Activated naive CD8-positive, alpha-beta T cell treated with anti-CD3 and anti-CD28 coated beads, Interleukin-2, amount 10 ng/mL, durations not matched to agents 7 days and 5 days (primary cell): ENCODE measurements at regions not wholly inside any gene's neighbourhood (a gene's known extent, or its start where the extent isn't known, plus 50 kb on each side); places are given as distances from the start of the nearest gene placed in this dataset.
"Not testable (repeated sequence)": the region's sequence is repeated elsewhere in the genome, so short reads cannot be mapped to it uniquely, and the experiment has no call there.

Source experiments
- ATAC-seq: fragments of 150-1000 bp; cut with Tn5 transposase; one replicate; pipeline ENCODE4 v1.10.0; 2021; ENCODE audit warnings: low read depth, moderate library complexity
- POLR2A ChIA-PET: fragments of 350-600 bp; sonication (Branson Sonifier 250); formaldehyde crosslinking; loops from one replicate; lab custom pipeline; 2021; ENCODE audit warnings: antibody characterized with exemption; lab: Charles Lee
- DNase-seq: peaks from one replicate; pipeline ENCODE4 v3.0.0; 2021
- H3K27ac Mint-ChIP-seq: one replicate; pipeline ENCODE4 v1.8.0; 2022; ENCODE audit warnings: mild to moderate bottlenecking, mixed read lengths
- H3K27me3 Mint-ChIP-seq: one replicate; pipeline ENCODE4 v1.8.0; 2022; ENCODE audit warnings: mild to moderate bottlenecking, moderate library complexity, mixed read lengths
- H3K36me3 Mint-ChIP-seq: one replicate; pipeline ENCODE4 v1.8.0; 2021; ENCODE audit warnings: mild to moderate bottlenecking, mixed read lengths
- H3K4me1 Mint-ChIP-seq: one replicate; pipeline ENCODE4 v1.8.0; 2021; ENCODE audit warnings: mixed read lengths
- H3K4me3 Mint-ChIP-seq: one replicate; pipeline ENCODE4 v1.8.0; 2022; ENCODE audit warnings: mild to moderate bottlenecking, moderate library complexity, mixed read lengths
- H3K9me3 Mint-ChIP-seq: one replicate; pipeline ENCODE4 v1.8.0; 2021; ENCODE audit warnings: mixed read lengths

GRCh38 chrX:1140236-1140681 is 72.2 kb downstream of the CRLF2 start:
- POLR2A ChIA-PET: no interaction called here
- no peak for ATAC-seq

GRCh38 chrX:1139185-1139500 is 73.3 kb downstream of the CRLF2 start:
- DNase-seq: no peak
- no peaks in the 10 kb centered on the region for H3K36me3 Mint-ChIP-seq
- no peak overlapping the region for H3K27ac Mint-ChIP-seq

More at GRCh38 chrX:1140236-1140681, 72.2 kb downstream of the CRLF2 start:
- Mint-ChIP-seq H3K36me3 (no peaks in the 10 kb centered on the region), H3K27ac (no peak overlapping the region), H3K27me3 (no peaks in the 10 kb centered on the region), H3K4me3 (no peak overlapping the region), H3K4me1 (no peaks in the 10 kb centered on the region), H3K9me3 (no peaks in the 10 kb centered on the region)
- DNase-seq: no peak

DNA sequence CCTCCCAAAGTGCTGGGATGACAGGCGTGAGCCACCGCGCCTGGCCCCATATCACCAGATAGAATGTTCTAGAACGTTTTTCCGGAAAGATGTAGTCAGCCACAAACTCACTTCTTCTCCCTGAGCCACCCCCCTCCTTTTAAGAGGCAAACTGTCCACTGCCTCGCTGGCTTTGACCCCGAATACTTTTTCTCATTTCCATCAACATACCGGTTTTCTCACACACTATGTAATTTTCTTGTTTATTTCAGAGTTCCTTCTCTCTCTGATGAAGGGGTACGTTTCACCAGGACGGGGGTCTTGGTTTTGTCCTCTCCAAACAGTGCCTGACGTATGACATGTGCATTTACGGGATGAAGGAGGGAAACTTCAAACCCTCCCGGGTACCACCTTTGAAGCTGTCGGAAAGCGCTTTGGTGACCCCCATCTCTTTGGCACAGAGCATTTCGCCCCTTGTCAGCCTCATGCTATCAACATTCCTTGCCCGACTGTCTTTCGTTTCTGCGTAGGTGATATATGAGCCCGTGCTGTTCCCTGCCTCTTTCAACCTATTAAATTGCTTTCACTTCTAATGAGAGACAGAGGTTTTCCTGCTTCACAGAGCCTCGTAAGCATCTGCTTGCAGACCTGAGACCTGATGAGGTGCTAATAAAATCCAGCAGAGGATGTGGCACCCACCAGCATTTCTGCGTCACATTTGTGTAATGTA is 73.8 kb downstream of the CRLF2 start:
- no peaks in the 10 kb centered on the region for H3K4me1 Mint-ChIP-seq
- DNase-seq (no peak), ATAC-seq (no peak)
- POLR2A ChIA-PET: no interaction called here
- H3K27ac Mint-ChIP-seq: no peak overlapping the region
- no peak overlapping the region for H3K4me3 Mint-ChIP-seq
- no peaks in the 10 kb centered on the region for H3K9me3 Mint-ChIP-seq
- no peaks in the 10 kb centered on the region for H3K27me3 Mint-ChIP-seq
- no peaks in the 10 kb centered on the region for H3K36me3 Mint-ChIP-seq

More at GRCh38 chrX:1139185-1139500, 73.3 kb downstream of the CRLF2 start:
- no peak for ATAC-seq
- Mint-ChIP-seq H3K9me3 (no peaks in the 10 kb centered on the region), H3K4me3 (no peak overlapping the region), H3K27me3 (no peaks in the 10 kb centered on the region), H3K4me1 (no peaks in the 10 kb centered on the region)
- POLR2A ChIA-PET: no interaction called here

DNA sequence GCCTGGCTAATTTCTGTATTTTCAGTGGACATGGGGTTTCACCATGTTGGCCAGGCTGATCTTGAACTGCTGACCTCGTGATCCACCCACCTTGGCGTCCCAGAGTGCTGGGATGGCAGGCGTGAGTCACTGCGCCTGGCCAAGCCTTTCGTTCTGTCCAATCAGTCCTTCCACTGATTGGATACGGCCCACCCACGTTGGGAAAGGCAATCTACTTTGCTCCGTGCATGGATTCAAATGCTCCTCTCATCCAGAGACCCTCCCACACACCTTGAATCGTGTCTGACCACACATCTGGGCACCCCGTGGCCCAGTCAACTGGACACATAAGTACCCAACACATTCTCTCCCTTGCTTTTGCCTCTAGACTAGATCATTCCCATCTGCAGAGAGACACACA is 74.9 kb downstream of the CRLF2 start:
- DNase-seq (no peak), ATAC-seq (no peak)
- Mint-ChIP-seq H3K36me3 (no peaks in the 10 kb centered on the region), H3K27ac (no peak overlapping the region), H3K27me3 (no peaks in the 10 kb centered on the region), H3K9me3 (no peaks in the 10 kb centered on the region), H3K4me3 (no peak overlapping the region), H3K4me1 (no peaks in the 10 kb centered on the region)
- POLR2A ChIA-PET: no interaction called here

DNA sequence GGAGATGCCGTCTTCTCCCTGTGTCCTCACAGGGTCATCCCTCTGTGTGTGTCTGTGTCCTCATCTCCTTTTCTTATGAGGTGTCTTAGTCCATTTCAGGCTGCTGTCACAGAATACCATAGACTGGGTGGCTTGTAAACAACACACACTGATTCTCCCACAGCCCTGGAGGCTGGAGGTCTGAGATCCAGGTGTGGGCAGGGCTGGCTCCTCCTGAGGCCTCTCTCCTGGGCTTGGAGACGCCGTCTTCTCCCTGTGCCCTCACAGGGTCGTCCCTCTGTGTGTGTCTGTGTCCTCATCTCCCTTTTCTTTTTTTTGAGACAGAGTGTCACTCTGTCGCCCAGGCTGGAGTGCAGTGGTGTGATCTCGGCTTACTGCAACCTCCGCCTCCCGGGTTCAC is 75.9 kb downstream of the CRLF2 start:
- POLR2A ChIA-PET, H3K27me3 Mint-ChIP-seq, H3K27ac Mint-ChIP-seq, DNase-seq, H3K36me3 Mint-ChIP-seq, H3K9me3 Mint-ChIP-seq, H3K4me3 Mint-ChIP-seq, ATAC-seq, H3K4me1 Mint-ChIP-seq: not testable (repeated sequence)

GRCh38 chrX:1134976-1135375 is 77.5 kb downstream of the CRLF2 start:
- Mint-ChIP-seq H3K9me3 (no peaks in the 10 kb centered on the region), H3K36me3 (no peaks in the 10 kb centered on the region), H3K27me3 (no peaks in the 10 kb centered on the region), H3K4me1 (no peaks in the 10 kb centered on the region), H3K4me3 (no peak overlapping the region), H3K27ac (no peak overlapping the region)
- POLR2A ChIA-PET: no interaction called here
- ATAC-seq (no peak), DNase-seq (no peak)

DNA sequence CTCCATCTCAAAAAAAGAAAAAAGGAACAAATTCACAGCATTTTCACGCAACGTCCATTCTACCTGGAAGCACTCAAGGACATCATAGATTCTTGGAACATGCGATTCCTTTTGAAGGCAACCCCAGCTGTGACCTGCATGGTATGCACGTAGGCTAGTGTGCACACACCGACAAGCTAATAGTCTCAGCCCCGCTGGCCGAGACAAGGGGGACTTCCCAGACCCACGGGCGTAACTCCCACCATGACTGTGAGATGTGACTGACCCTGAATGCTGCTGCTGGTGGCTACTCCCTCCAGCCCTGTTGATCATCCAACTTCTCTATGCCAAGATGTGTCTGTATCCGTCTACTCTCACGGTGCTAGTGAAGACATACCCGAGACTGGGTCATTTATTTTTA is 78.3 kb downstream of the CRLF2 start:
- ATAC-seq (no peak), DNase-seq (no peak)
- no peaks in the 10 kb centered on the region for H3K9me3 Mint-ChIP-seq
- no peak overlapping the region for H3K27ac Mint-ChIP-seq
- POLR2A ChIA-PET: no interaction called here
- no peaks in the 10 kb centered on the region for H3K36me3 Mint-ChIP-seq
- H3K4me1 Mint-ChIP-seq: no peaks in the 10 kb centered on the region
- no peak overlapping the region for H3K4me3 Mint-ChIP-seq
- no peaks in the 10 kb centered on the region for H3K27me3 Mint-ChIP-seq

DNA sequence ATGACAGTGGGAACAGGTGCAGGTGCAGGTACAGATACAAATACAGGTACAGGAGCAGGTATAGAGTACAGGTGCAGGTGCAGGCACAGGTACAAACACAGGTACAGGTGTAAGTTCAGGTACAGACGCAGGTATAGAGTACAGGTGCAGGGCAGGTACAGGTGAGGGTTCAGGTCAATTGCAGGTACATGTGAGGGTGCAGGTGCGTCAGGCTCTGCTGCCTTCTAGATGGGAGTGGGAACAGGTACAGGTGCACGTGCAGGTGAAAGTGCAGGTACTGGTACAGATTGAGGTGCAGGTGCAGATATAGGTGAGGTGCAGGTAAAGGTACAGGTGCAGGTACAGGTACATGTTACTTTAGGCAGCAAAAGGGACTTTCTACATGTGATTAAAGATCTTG is 85.7 kb downstream of the CRLF2 start:
- DNase-seq: no peak
- POLR2A ChIA-PET: no interaction called here

GRCh38 chrX:1124531-1124930 is 87.9 kb downstream of the CRLF2 start:
- H3K27ac Mint-ChIP-seq: no peak overlapping the region
- POLR2A ChIA-PET: no interaction called here
- H3K9me3 Mint-ChIP-seq: peaks cover 1% of the 10 kb centered on the region
- DNase-seq (no peak), ATAC-seq (no peak)
- H3K27me3 Mint-ChIP-seq: peaks cover 7% of the 10 kb centered on the region
- no peaks in the 10 kb centered on the region for H3K4me1 Mint-ChIP-seq
- no peaks in the 10 kb centered on the region for H3K36me3 Mint-ChIP-seq
- no peak overlapping the region for H3K4me3 Mint-ChIP-seq

More for the DNA sequence above, 85.7 kb downstream of the CRLF2 start:
- no peaks in the 10 kb centered on the region for H3K36me3 Mint-ChIP-seq
- H3K4me3 Mint-ChIP-seq: no peak overlapping the region
- H3K27me3 Mint-ChIP-seq: peaks cover 7% of the 10 kb centered on the region
- H3K27ac Mint-ChIP-seq: no peak overlapping the region
- H3K4me1 Mint-ChIP-seq: no peaks in the 10 kb centered on the region
- ATAC-seq: no peak
- peaks cover 1% of the 10 kb centered on the region for H3K9me3 Mint-ChIP-seq

- H3K27me3 Mint-ChIP-seq: peaks cover 13% of the 10 kb centered on the region
- H3K36me3 Mint-ChIP-seq, H3K4me1 Mint-ChIP-seq, H3K27ac Mint-ChIP-seq, ATAC-seq, H3K9me3 Mint-ChIP-seq, POLR2A ChIA-PET, DNase-seq, H3K4me3 Mint-ChIP-seq: not testable (repeated sequence)
These were observed 89.6 kb downstream of the CRLF2 start for GRCh38 chrX:1122851-1123250.

- no peak overlapping the region for H3K27ac Mint-ChIP-seq
- H3K9me3 Mint-ChIP-seq: no peaks in the 10 kb centered on the region
- DNase-seq: no peak
- no peaks in the 10 kb centered on the region for H3K4me1 Mint-ChIP-seq
- no peak overlapping the region for H3K4me3 Mint-ChIP-seq
- peaks cover 13% of the 10 kb centered on the region for H3K27me3 Mint-ChIP-seq
- ATAC-seq: no peak
- POLR2A ChIA-PET: no interaction called here
- H3K36me3 Mint-ChIP-seq: no peaks in the 10 kb centered on the region
These were observed 93.2 kb downstream of the CRLF2 start for GRCh38 chrX:1119275-1119674.

GRCh38 chrX:1118572-1119199 is 93.8 kb downstream of the CRLF2 start:
- POLR2A ChIA-PET: no interaction called here
- ATAC-seq (no peak), DNase-seq (no peak)
- H3K4me3 Mint-ChIP-seq: no peak overlapping the region
- H3K27me3 Mint-ChIP-seq: peaks cover 9% of the 10 kb centered on the region
- no peaks in the 10 kb centered on the region for H3K36me3 Mint-ChIP-seq
- H3K9me3 Mint-ChIP-seq: no peaks in the 10 kb centered on the region
- H3K27ac Mint-ChIP-seq: no peak overlapping the region
- no peaks in the 10 kb centered on the region for H3K4me1 Mint-ChIP-seq

- H3K4me3 Mint-ChIP-seq, ATAC-seq, H3K9me3 Mint-ChIP-seq, H3K4me1 Mint-ChIP-seq, POLR2A ChIA-PET, H3K27ac Mint-ChIP-seq, DNase-seq, H3K36me3 Mint-ChIP-seq: not testable (repeated sequence)
- peaks cover 18% of the 10 kb centered on the region for H3K27me3 Mint-ChIP-seq
These were observed 97.0 kb downstream of the CRLF2 start for GRCh38 chrX:1115411-1115810.

- no peak for ATAC-seq
- H3K4me3 Mint-ChIP-seq: no peak overlapping the region
These were observed 100.1 kb downstream of the CRLF2 start for GRCh38 chrX:1112321-1112720.

More at GRCh38 chrX:1112321-1112720, 100.1 kb downstream of the CRLF2 start:
- H3K9me3 Mint-ChIP-seq: peaks cover 9% of the 10 kb centered on the region
- peaks cover 17% of the 10 kb centered on the region for H3K27me3 Mint-ChIP-seq
- POLR2A ChIA-PET: no interaction called here
- H3K36me3 Mint-ChIP-seq: no peaks in the 10 kb centered on the region
- H3K27ac Mint-ChIP-seq: no peak overlapping the region
- no peaks in the 10 kb centered on the region for H3K4me1 Mint-ChIP-seq
- DNase-seq: no peak
